Non-pigmented ciliary epithelial cell (primary cell): ENCODE measurements at regions not wholly inside any gene's neighbourhood (a gene's known extent, or its start where the extent isn't known, plus 50 kb on each side); places are given as distances from the start of the nearest gene placed in this dataset.
"Not testable (repeated sequence)": the region's sequence is repeated elsewhere in the genome, so short reads cannot be mapped to it uniquely, and the experiment has no call there.

Source experiments
- DNase-seq: peaks from one replicate; pipeline ENCODE4 v3.0.0-alpha.2; 2010; ENCODE audit warnings: low read depth

GRCh38 chr10:53177468-53177867, 404.9 kb upstream of the MBL2 start:
- no peak for DNase-seq

- DNase-seq, result no peak
Measured at GRCh38 chr10:53166325-53166724, 393.7 kb upstream of the MBL2 start.

DNA sequence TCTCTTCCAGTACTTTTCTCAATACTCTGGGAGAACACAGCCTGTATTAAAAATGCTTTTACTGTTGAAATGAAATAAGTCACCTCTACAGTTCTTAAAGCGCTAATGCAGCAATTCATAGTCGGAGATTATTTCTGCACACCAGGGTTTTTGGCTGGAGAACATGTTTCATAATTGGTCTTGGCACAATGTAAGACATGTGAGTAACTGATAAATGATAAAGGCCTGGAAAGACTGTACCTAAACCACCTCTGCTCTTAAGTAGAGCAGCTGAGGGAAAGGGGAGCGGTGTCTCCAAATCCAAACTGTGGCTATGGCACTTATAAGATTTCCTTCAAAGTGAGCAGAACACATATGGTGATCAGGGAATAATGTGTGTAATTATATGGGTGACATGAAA, 390.3 kb upstream of the MBL2 start:
- DNase-seq, result no peak

GRCh38 chr10:53161231-53161630, 388.6 kb upstream of the MBL2 start:
- no peak for DNase-seq

GRCh38 chr10:53155674-53156073, 383.1 kb upstream of the MBL2 start:
- DNase-seq, result not testable (repeated sequence)

- no peak for DNase-seq
Measured at GRCh38 chr10:53153831-53154230, 381.2 kb upstream of the MBL2 start.

- DNase-seq, result no peak
Measured at GRCh38 chr10:53140506-53140905, 367.9 kb upstream of the MBL2 start.

DNA sequence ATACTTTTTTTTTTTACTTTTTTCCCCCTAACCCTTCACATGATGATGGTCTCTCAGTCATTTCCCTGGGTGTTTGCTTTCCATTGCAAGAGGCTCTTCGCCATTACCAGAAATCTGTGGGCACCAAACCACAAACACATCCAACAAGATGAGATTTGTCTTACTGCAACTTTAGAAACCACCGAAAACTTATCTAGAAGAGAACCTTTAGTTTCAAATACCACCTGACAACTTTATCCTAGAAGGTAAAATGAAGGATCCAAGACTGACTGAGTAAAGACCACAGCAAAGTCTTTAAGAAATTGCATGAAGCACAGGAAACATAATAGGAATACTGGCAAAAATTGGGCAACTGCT, 363.3 kb upstream of the MBL2 start:
- DNase-seq, result no peak

GRCh38 chr10:53135213-53135896, 362.8 kb upstream of the MBL2 start:
- DNase-seq, result no peak

GRCh38 chr10:53134050-53134449, 361.5 kb upstream of the MBL2 start:
- no peak for DNase-seq

GRCh38 chr10:53130337-53130736, 357.8 kb upstream of the MBL2 start:
- DNase-seq, result no peak

DNA sequence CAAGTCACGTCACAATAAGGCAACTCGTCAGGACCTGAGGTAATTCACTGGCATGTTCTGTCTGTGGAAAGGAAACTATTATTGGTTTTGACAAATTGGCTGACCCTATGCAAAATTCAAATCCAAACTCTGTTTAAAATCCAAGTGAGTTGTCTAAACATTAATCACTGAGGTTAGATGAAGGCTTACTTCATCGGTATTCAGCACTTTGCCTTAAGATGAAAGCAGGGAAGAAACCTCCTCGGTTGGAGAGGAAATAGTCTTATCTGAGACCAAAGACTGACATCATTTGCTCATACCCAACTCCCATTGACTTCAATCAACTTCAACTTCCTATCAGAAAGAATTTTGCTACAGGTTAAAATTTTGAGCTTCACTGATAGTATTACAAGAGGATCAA, 355.1 kb upstream of the MBL2 start:
- DNase-seq, result no peak

DNA sequence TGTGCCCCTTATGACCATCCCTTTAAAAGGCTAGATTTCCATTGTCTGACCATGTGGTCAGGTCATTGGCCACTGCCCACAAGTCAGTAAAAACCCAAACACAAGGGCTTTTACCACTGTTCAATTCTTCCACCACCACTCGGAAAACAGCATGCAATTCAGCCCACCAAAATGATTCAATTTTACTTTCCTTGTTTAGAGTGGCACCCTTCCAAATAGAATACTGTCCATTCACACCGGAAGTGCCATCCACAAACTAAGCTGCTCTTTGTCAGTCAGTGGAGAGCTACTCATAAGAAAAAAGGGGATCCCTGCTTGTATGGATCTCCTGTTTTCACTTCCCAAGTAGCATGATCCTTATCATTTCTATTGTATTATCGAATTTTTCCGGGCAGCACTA, 350.7 kb upstream of the MBL2 start:
- no peak for DNase-seq

GRCh38 chr10:53122281-53122680, 349.7 kb upstream of the MBL2 start:
- DNase-seq, result no peak

GRCh38 chr10:53115660-53116059, 343.1 kb upstream of the MBL2 start:
- DNase-seq, result no peak

DNA sequence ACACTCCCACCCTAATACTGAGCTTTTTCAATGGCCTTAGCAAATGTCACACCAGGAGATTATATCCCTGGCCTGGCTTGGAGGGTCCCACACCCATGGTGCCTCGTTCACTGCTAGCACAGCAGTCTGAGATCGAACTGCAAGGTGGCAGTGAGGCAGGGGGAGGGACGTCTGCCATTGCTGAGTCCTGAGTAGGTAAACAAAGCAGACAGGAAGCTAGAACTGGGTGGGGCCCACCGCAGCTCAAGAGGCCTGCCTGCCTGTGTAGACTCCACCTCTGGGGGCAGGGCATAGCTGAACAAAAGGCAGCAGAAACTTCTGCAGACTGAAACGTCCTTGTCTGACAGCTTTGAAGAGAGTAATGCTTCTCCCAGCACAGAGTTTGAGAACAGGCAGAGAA, 338.9 kb upstream of the MBL2 start:
- DNase-seq, result no peak

DNA sequence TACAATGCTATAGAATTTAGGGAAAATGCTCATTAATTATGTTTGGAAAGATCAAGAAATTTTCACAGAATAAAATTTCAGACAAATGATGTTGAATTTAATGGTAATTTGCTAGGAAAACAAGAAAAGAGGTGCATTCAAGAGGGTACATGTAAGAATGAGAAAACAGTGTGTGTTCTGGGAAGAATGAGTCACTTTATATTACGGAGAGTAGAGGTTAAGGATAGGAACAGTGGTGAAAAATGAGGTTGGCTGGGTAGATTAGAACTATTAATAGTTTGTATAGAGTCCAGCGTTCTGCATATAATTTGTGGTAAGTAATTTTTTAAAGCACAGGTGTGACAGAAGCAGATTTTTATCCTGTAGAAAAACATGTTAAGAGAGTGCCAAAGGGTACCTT, 336.7 kb upstream of the MBL2 start:
- no peak for DNase-seq

GRCh38 chr10:53108317-53108934, 335.8 kb upstream of the MBL2 start:
- no peak for DNase-seq

- no peak for DNase-seq
Measured at GRCh38 chr10:53107711-53108110, 335.1 kb upstream of the MBL2 start.

- no peak for DNase-seq
Measured at GRCh38 chr10:53102424-53102823, 329.8 kb upstream of the MBL2 start.

GRCh38 chr10:53093878-53094277, 321.3 kb upstream of the MBL2 start:
- DNase-seq, result no peak

GRCh38 chr10:53091574-53091973, 319.0 kb upstream of the MBL2 start:
- DNase-seq, result no peak

- no peak for DNase-seq
Measured at GRCh38 chr10:53088961-53089360, 316.4 kb upstream of the MBL2 start.

DNA sequence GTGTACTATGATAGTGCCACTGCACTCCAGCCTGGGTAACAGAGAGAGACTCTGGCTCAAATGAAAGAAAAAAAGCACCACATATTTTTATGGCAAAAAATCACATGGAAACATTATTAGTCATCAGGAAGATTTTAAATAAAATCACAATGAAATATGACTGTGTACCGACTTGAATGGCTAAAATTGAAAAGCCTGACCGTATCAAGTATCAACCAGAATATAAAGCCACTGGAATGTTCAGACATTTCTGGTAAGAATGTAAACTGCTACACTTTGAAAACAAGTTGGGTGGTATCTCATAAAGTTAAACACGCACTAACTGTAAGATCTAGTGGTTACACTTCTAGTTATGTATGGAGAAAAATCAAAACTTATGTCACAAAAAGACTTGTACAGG, 306.7 kb upstream of the MBL2 start:
- DNase-seq, result no peak
